ENCODE measurements at regions not wholly inside any gene's neighbourhood (a gene's known extent, or its start where the extent isn't known, plus 50 kb on each side); places are given as distances from the start of the nearest gene placed in this dataset.
A peak's percentile ranks its signal among the peaks of the same experiment; 100 is the strongest.
"Not testable (repeated sequence)": the region's sequence is repeated elsewhere in the genome, so short reads cannot be mapped to it uniquely, and the experiment has no call there.

GRCh38 chr6:44038543-44039065 is 88.6 kb downstream of the MRPL14 start:
- Histone ChIP-seq H3K4ac (ENCODE audit: low read length) (no peak overlapping the region), H4K8ac (ENCODE audit: low read depth, low read length) (no peak overlapping the region), H3K4me1 (ENCODE audit: control insufficient read depth in 2 of 2, insufficient read depth in 1 of 2, low read depth in 1 of 2, low read length in 2 of 2) (peaks cover 26 to 34% of the 10 kb centered on the region in 2 donors), H4K91ac (ENCODE audit: low read depth, low read length, poor library complexity) (no peak overlapping the region), H3K9me3 (replicated peaks in 1 of 2; ENCODE audit: control insufficient read depth in 2 of 2, insufficient read depth in 1 of 2, low read depth in 1 of 2, low read length in 2 of 2) (no peaks in the 10 kb centered on the region), H2BK15ac (ENCODE audit: low read length) (peak overlapping the region; percentile 86), H3K27me3 (ENCODE audit: control insufficient read depth in 3 of 3, insufficient read depth in 3 of 3, low read depth in 1 of 3, low read length in 3 of 3) (peaks cover 0 to 7% (median 0%) of the 10 kb centered on the region in 3 experiments), H3K14ac (ENCODE audit: low read length) (peak overlapping the region; percentile 27), H2BK5ac (ENCODE audit: low read length) (no peak overlapping the region), H3K36me3 (replicated peaks in 1 of 2; ENCODE audit: control insufficient read depth in 2 of 2, insufficient read depth in 2 of 2, low read length in 2 of 2) (no peaks in the 10 kb centered on the region), H3K23ac (ENCODE audit: low read depth, low read length, poor library complexity) (no peak overlapping the region), H2BK120ac (ENCODE audit: low read depth, low read length) (no peak overlapping the region), H2AK5ac (ENCODE audit: low read depth, low read length) (peak overlapping the region; percentile 84), H2BK12ac (ENCODE audit: low read length) (no peak overlapping the region), H2AFZ (ENCODE audit: low read length) (no peak overlapping the region), H3K79me1 (ENCODE audit: low read depth, low read length) (no peaks in the 10 kb centered on the region), H3K18ac (ENCODE audit: low read length) (no peak overlapping the region), H3K27ac (replicated peaks; ENCODE audit: low read length) (no peak overlapping the region), H3K4me2 (ENCODE audit: insufficient read depth, low read length, poor library complexity, severe bottlenecking) (no peak overlapping the region), H3K9ac (ENCODE audit: low read depth, low read length, poor library complexity) (no peak overlapping the region), H3K4me3 (ENCODE audit: low read length in 2 of 2) (no peak overlapping the region)
- no CpG with 5 or more reads among the region's 4 CpGs for WGBS, 2 donors (ENCODE audit: extremely low coverage in 2 of 2, insufficient read length in 2 of 2, insufficient replicate concordance in 1 of 2)
- no peak for DNase-seq (ENCODE audit: low spot score)

DNA sequence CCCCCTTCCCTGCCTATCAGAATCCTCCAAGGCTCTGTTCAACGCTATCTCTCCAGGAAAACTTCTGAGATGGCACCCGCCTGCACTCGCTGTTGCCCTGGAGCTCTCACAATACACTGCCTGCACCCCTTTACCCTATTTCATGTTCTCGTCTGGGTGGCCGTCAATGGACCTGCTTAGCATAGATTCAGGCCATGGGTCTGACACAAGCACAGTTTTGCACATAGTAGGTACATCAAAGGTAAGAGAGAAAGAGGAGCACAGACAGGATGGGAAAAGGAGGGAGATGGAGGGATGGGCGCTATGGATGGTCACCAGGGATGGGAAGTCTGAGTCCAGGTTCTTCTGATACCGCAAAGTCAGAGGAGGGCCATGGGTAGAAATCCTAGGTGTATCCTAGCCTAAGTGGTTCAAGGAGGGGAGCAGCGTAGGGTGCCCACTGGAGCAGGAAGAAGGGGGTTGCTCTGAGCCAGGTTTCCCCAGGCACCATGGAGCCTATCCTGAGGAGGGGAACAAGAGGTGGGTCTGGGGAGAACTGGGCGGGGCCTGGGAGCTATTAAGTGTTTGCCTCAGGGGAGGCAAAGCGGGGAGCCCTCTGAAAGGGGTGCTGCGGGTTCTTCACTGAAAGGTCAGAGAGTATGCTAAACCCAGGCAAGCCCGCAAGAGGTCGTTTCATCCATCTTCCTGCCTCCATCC is 89.3 kb downstream of the MRPL14 start:
- Histone ChIP-seq H3K9ac (ENCODE audit: low read depth, low read length, poor library complexity) (no peak overlapping the region), H2AK5ac (ENCODE audit: low read depth, low read length) (no peak overlapping the region), H3K4me1 (ENCODE audit: control insufficient read depth in 2 of 2, insufficient read depth in 1 of 2, low read depth in 1 of 2, low read length in 2 of 2) (peaks cover 19 to 28% of the 10 kb centered on the region in 2 donors), H3K4me3 (ENCODE audit: low read length in 2 of 2) (no peak overlapping the region), H3K4me2 (ENCODE audit: insufficient read depth, low read length, poor library complexity, severe bottlenecking) (no peak overlapping the region), H2AFZ (ENCODE audit: low read length) (no peak overlapping the region), H3K27ac (replicated peaks; ENCODE audit: low read length) (no peak overlapping the region), H4K91ac (ENCODE audit: low read depth, low read length, poor library complexity) (no peak overlapping the region), H3K18ac (ENCODE audit: low read length) (peak overlapping the region; percentile 8), H3K36me3 (replicated peaks in 1 of 2; ENCODE audit: control insufficient read depth in 2 of 2, insufficient read depth in 2 of 2, low read length in 2 of 2) (no peaks in the 10 kb centered on the region), H3K79me1 (ENCODE audit: low read depth, low read length) (no peaks in the 10 kb centered on the region), H3K27me3 (ENCODE audit: control insufficient read depth in 3 of 3, insufficient read depth in 3 of 3, low read depth in 1 of 3, low read length in 3 of 3) (peaks cover 0 to 7% (median 0%) of the 10 kb centered on the region in 3 experiments), H3K4ac (ENCODE audit: low read length) (no peak overlapping the region), H3K14ac (ENCODE audit: low read length) (no peak overlapping the region), H3K23ac (ENCODE audit: low read depth, low read length, poor library complexity) (no peak overlapping the region), H2BK5ac (ENCODE audit: low read length) (no peak overlapping the region), H2BK15ac (ENCODE audit: low read length) (no peak overlapping the region), H4K8ac (ENCODE audit: low read depth, low read length) (no peak overlapping the region), H2BK12ac (ENCODE audit: low read length) (no peak overlapping the region), H3K9me3 (replicated peaks in 1 of 2; ENCODE audit: control insufficient read depth in 2 of 2, insufficient read depth in 1 of 2, low read depth in 1 of 2, low read length in 2 of 2) (no peaks in the 10 kb centered on the region), H2BK120ac (ENCODE audit: low read depth, low read length) (no peak overlapping the region)
- no CpG with 5 or more reads among the region's 13 CpGs for WGBS, 2 donors (ENCODE audit: extremely low coverage in 2 of 2, insufficient read length in 2 of 2, insufficient replicate concordance in 1 of 2)
- DNase-seq (ENCODE audit: low spot score) = no peak

GRCh38 chr6:44037276-44037675 is 90.0 kb downstream of the MRPL14 start:
- H3K27ac ChIP-seq (replicated peaks; ENCODE audit: low read length); H2BK120ac ChIP-seq (ENCODE audit: low read depth, low read length); H3K14ac ChIP-seq (ENCODE audit: low read length); H3K79me1 ChIP-seq (ENCODE audit: low read depth, low read length); H3K9me3 ChIP-seq (replicated peaks in 1 of 2; ENCODE audit: control insufficient read depth in 2 of 2, insufficient read depth in 1 of 2, low read depth in 1 of 2, low read length in 2 of 2); H2AFZ ChIP-seq (ENCODE audit: low read length); H3K4ac ChIP-seq (ENCODE audit: low read length); H3K18ac ChIP-seq (ENCODE audit: low read length); H2AK5ac ChIP-seq (ENCODE audit: low read depth, low read length); H2BK12ac ChIP-seq (ENCODE audit: low read length); H3K9ac ChIP-seq (ENCODE audit: low read depth, low read length, poor library complexity); H3K27me3 ChIP-seq (ENCODE audit: control insufficient read depth in 3 of 3, insufficient read depth in 3 of 3, low read depth in 1 of 3, low read length in 3 of 3); H3K4me2 ChIP-seq (ENCODE audit: insufficient read depth, low read length, poor library complexity, severe bottlenecking); H3K23ac ChIP-seq (ENCODE audit: low read depth, low read length, poor library complexity); H3K36me3 ChIP-seq (replicated peaks in 1 of 2; ENCODE audit: control insufficient read depth in 2 of 2, insufficient read depth in 2 of 2, low read length in 2 of 2); H4K8ac ChIP-seq (ENCODE audit: low read depth, low read length); H2BK5ac ChIP-seq (ENCODE audit: low read length); H3K4me3 ChIP-seq (ENCODE audit: low read length in 2 of 2); DNase-seq (ENCODE audit: low spot score); H4K91ac ChIP-seq (ENCODE audit: low read depth, low read length, poor library complexity); H2BK15ac ChIP-seq (ENCODE audit: low read length): not testable (repeated sequence)
- WGBS, 2 donors (ENCODE audit: extremely low coverage in 2 of 2, insufficient read length in 2 of 2, insufficient replicate concordance in 1 of 2) = no CpG with 5 or more reads among the region's 9 CpGs
- H3K4me1 ChIP-seq (ENCODE audit: control insufficient read depth in 2 of 2, insufficient read depth in 1 of 2, low read depth in 1 of 2, low read length in 2 of 2) = peaks cover 12 to 21% of the 10 kb centered on the region in 2 donors

DNA sequence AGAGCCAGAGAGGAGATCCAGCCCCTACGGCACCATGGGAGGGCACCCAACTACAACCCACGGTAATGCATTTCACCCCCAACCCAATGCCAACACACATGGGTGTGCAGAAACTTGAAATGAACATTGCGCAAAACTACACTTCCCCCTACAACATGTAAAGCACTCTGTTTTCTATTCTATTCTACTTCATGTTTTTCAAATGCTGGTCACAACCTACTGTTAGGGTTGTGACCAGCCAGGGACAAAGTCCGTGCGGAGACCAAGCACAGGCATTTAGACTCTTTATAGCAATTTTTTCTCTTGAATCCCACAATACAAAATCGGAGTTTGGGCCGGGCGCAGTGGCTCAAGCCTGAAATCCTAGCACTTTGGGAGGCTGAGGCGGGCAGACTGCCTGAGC is 90.6 kb downstream of the MRPL14 start:
- Histone ChIP-seq H2AFZ (ENCODE audit: low read length) (no peak overlapping the region), H3K14ac (ENCODE audit: low read length) (no peak overlapping the region), H3K18ac (ENCODE audit: low read length) (no peak overlapping the region), H3K23ac (ENCODE audit: low read depth, low read length, poor library complexity) (no peak overlapping the region), H2BK12ac (ENCODE audit: low read length) (no peak overlapping the region), H4K8ac (ENCODE audit: low read depth, low read length) (no peak overlapping the region), H2BK5ac (ENCODE audit: low read length) (no peak overlapping the region), H3K27ac (replicated peaks; ENCODE audit: low read length) (no peak overlapping the region), H3K4me2 (ENCODE audit: insufficient read depth, low read length, poor library complexity, severe bottlenecking) (no peak overlapping the region), H3K79me1 (ENCODE audit: low read depth, low read length) (no peaks in the 10 kb centered on the region), H2BK15ac (ENCODE audit: low read length) (no peak overlapping the region), H3K9ac (ENCODE audit: low read depth, low read length, poor library complexity) (no peak overlapping the region), H4K91ac (ENCODE audit: low read depth, low read length, poor library complexity) (peak overlapping the region; percentile 14), H3K4me3 (ENCODE audit: low read length in 2 of 2) (no peak overlapping the region), H3K27me3 (ENCODE audit: control insufficient read depth in 3 of 3, insufficient read depth in 3 of 3, low read depth in 1 of 3, low read length in 3 of 3) (peaks cover 0 to 7% (median 0%) of the 10 kb centered on the region in 3 experiments), H2BK120ac (ENCODE audit: low read depth, low read length) (no peak overlapping the region), H3K9me3 (replicated peaks in 1 of 2; ENCODE audit: control insufficient read depth in 2 of 2, insufficient read depth in 1 of 2, low read depth in 1 of 2, low read length in 2 of 2) (no peaks in the 10 kb centered on the region), H3K4me1 (ENCODE audit: control insufficient read depth in 2 of 2, insufficient read depth in 1 of 2, low read depth in 1 of 2, low read length in 2 of 2) (peaks cover 8 to 17% of the 10 kb centered on the region in 2 donors), H3K36me3 (replicated peaks in 1 of 2; ENCODE audit: control insufficient read depth in 2 of 2, insufficient read depth in 2 of 2, low read length in 2 of 2) (no peaks in the 10 kb centered on the region), H3K4ac (ENCODE audit: low read length) (no peak overlapping the region), H2AK5ac (ENCODE audit: low read depth, low read length) (peak overlapping the region; percentile 73)
- no peak for DNase-seq (ENCODE audit: low spot score)
- WGBS, 2 donors (ENCODE audit: extremely low coverage in 2 of 2, insufficient read length in 2 of 2, insufficient replicate concordance in 1 of 2) = no CpG with 5 or more reads among the region's 9 CpGs

Data from neuronal stem cell (in vitro differentiated cells).